GM23338 (cell line): ENCODE measurements at regions not wholly inside any gene's neighbourhood (a gene's known extent, or its start where the extent isn't known, plus 50 kb on each side); places are given as distances from the start of the nearest gene placed in this dataset.

ENCODE experiments used
- ATAC-seq: fragments of 200-7000 bp; cut with Tn5 transposase; 3 replicates; pipeline ENCODE4 v1.9.1; 2020
- DNase-seq: peaks from one replicate; pipeline ENCODE4 v3.0.0-alpha.2; 2015; ENCODE audit warnings: low spot score
- H2AFZ ChIP-seq: fragments of 200-600 bp; sonication (generic); 2 replicates; pipeline ENCODE4 v1.8.0; 2016; ENCODE audit warnings: antibody characterized with exemption, mild to moderate bottlenecking, moderate library complexity
- H3F3A ChIP-seq: fragments of 200-600 bp; sonication (generic); replicated peaks from 2 replicates; pipeline ENCODE4 v1.8.0; 2017; ENCODE audit warnings: antibody characterized with exemption, mixed run types, low read depth
- H3K27ac ChIP-seq: fragments of 200-600 bp; sonication (generic); 2 replicates; pipeline ENCODE4 v1.6.1; 2016; ENCODE audit warnings: low read depth
- H3K27me3 ChIP-seq: fragments of 200-600 bp; sonication (generic); 2 replicates; pipeline ENCODE4 v1.8.0; 2016; ENCODE audit warnings: mild to moderate bottlenecking, mixed run types, moderate library complexity; ENCODE audit not compliant: insufficient read depth
- H3K36me3 ChIP-seq: fragments of 200-600 bp; sonication (generic); 2 replicates; pipeline ENCODE4 v1.8.0; 2016; ENCODE audit warnings: mild to moderate bottlenecking; ENCODE audit not compliant: insufficient read depth
- H3K4me1 ChIP-seq: fragments of 200-600 bp; sonication (generic); 2 replicates; pipeline ENCODE4 v1.8.0; 2016; ENCODE audit warnings: mild to moderate bottlenecking, moderate library complexity; ENCODE audit not compliant: insufficient read depth
- H3K4me2 ChIP-seq: fragments of 200-600 bp; sonication (generic); 2 replicates; pipeline ENCODE4 v1.7.1; 2017; ENCODE audit warnings: mixed run types
- H3K4me3 ChIP-seq: fragments of 200-600 bp; sonication (generic); 2 replicates; pipeline ENCODE4 v1.6.1; 2016; ENCODE audit warnings: mixed run types
- H3K79me2 ChIP-seq: fragments of 200-600 bp; sonication (generic); replicated peaks from 2 replicates; pipeline ENCODE4 v1.8.0; 2017; ENCODE audit warnings: mild to moderate bottlenecking; ENCODE audit not compliant: insufficient read depth
- H3K9me2 ChIP-seq: fragments of 200-600 bp; sonication (generic); 2 replicates; pipeline ENCODE4 v1.8.0; 2017; ENCODE audit not compliant: insufficient read depth
- H4K20me1 ChIP-seq: fragments of 200-600 bp; sonication (generic); replicated peaks from 2 replicates; pipeline ENCODE4 v1.8.0; 2017; ENCODE audit warnings: mild to moderate bottlenecking; ENCODE audit not compliant: insufficient read depth
- H3K27ac Mint-ChIP-seq: 2 replicates; pipeline ENCODE4 v1.8.0; 2020; ENCODE audit warnings: inconsistent platforms, mild to moderate bottlenecking, moderate library complexity, mixed read lengths
- H3K27me3 Mint-ChIP-seq: 3 replicates; pipeline ENCODE4 v1.8.0; 2022; ENCODE audit warnings: low read depth, mild to moderate bottlenecking, moderate library complexity, mixed read lengths, inconsistent platforms; ENCODE audit not compliant: insufficient read depth, poor library complexity
- H3K36me3 Mint-ChIP-seq: 3 replicates; pipeline ENCODE4 v1.8.0; 2021; ENCODE audit warnings: low read depth, mild to moderate bottlenecking, inconsistent platforms, moderate library complexity, mixed read lengths
- H3K4me1 Mint-ChIP-seq: 3 replicates; pipeline ENCODE4 v1.8.0; 2020; ENCODE audit warnings: mild to moderate bottlenecking, inconsistent platforms, mixed read lengths
- H3K4me3 Mint-ChIP-seq: 3 replicates; pipeline ENCODE4 v1.8.0; 2021; ENCODE audit warnings: moderate library complexity, mild to moderate bottlenecking, inconsistent platforms, mixed read lengths
- H3K9me3 Mint-ChIP-seq: 3 replicates; pipeline ENCODE4 v1.8.0; 2020; ENCODE audit warnings: moderate library complexity, mild to moderate bottlenecking, inconsistent platforms, mixed read lengths
- CTCF ChIP-seq, 2 experiments: fragments of 200-600 bp in 1 of 2; sonication (generic) in 1 of 2; conservative IDR thresholded peaks; 2 replicates each; pipeline versions ENCODE4 v1.5.1 to v1.6.1; 2016 to 2017; ENCODE audit warnings: antibody characterized with exemption in 2 of 2, low read depth in 2 of 2, mild to moderate bottlenecking in 2 of 2, moderate library complexity in 1 of 2
- EZH2phosphoT487 ChIP-seq: fragments of 200-600 bp; sonication (generic); IDR thresholded peaks from one replicate; pipeline ENCODE4 v1.8.1; 2018; ENCODE audit warnings: antibody characterized with exemption; ENCODE audit not compliant: unreplicated experiment
- NANOG ChIP-seq: IDR thresholded peaks from 2 replicates; pipeline ENCODE4 v1.6.1; 2016; ENCODE audit warnings: antibody characterized with exemption, borderline replicate concordance
- POLR2AphosphoS5 ChIP-seq: IDR thresholded peaks from 2 replicates; pipeline ENCODE4 v1.6.1; 2016; ENCODE audit warnings: antibody characterized with exemption, low read depth
- REST ChIP-seq: IDR thresholded peaks from one replicate; pipeline ENCODE4 v1.6.1; 2018; ENCODE audit warnings: antibody characterized with exemption; ENCODE audit not compliant: unreplicated experiment
- STAT1 ChIP-seq: IDR thresholded peaks from one replicate; pipeline ENCODE4 v1.6.1; 2016; ENCODE audit warnings: antibody characterized with exemption; ENCODE audit not compliant: unreplicated experiment
- ZNF114 ChIP-seq: fragments of 250-450 bp; sonication (Bioruptor Pico); IDR thresholded peaks from 2 replicates; pipeline ENCODE4 v1.5.0; 2020; ENCODE audit warnings: mild to moderate bottlenecking, moderate library complexity
- ZNF331 ChIP-seq: fragments of 250-450 bp; sonication (Bioruptor Pico); IDR thresholded peaks from 2 replicates; pipeline ENCODE4 v1.5.0; 2020; ENCODE audit warnings: low read depth, mild to moderate bottlenecking, moderate library complexity
- ZNF462 ChIP-seq: fragments of 250-450 bp; sonication (Bioruptor Pico); IDR thresholded peaks from 2 replicates; pipeline ENCODE4 v1.5.0; 2020; ENCODE audit warnings: mild to moderate bottlenecking, moderate library complexity
- TF ChIP-seq, protein P1 (sequence below): IDR thresholded peaks from 2 replicates; pipeline ENCODE4 v1.6.1; 2016; ENCODE audit warnings: antibody characterized with exemption

DNA sequence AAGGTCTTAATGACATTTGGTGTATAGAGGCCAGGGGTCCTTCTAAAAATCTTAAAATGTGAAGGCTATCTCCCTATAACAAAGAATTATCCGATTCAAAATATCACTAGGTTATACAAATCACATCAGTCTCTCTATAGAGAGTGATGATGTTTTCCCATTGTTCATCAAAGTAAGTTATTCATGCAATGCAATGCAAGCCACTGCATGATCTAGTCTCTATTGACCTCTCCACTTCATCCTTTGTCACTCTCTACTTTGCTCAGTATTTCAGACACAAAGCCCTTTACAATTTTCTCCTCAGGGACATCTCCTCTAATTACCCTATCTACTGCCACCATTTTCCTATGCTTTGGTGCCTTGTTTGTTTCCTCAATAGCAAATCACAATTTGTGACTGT, 628.0 kb downstream of the HTR1B start:
- H3K9me3 Mint-ChIP-seq, result no peaks in the 10 kb centered on the region
- Histone ChIP-seq H3K4me2 (no peak overlapping the region), H3K9me2 (no peaks in the 10 kb centered on the region), H3F3A (no peaks in the 10 kb centered on the region), H3K4me3 (no peak overlapping the region), H3K4me1 (peaks cover 7% of the 10 kb centered on the region; the same call in 1 of the 2 replicates), H3K36me3 (no peaks in the 10 kb centered on the region), H3K27me3 (no peaks in the 10 kb centered on the region), H3K27ac (no peak overlapping the region), H3K79me2 (no peaks in the 10 kb centered on the region), H4K20me1 (no peaks in the 10 kb centered on the region), H2AFZ (no peak overlapping the region)
- no peaks in the 10 kb centered on the region for H3K27me3 Mint-ChIP-seq
- no peak for ATAC-seq
- peaks cover 8% of the 10 kb centered on the region; the same call in 2 of the 3 replicates for H3K4me1 Mint-ChIP-seq
- no peak overlapping the region for H3K27ac Mint-ChIP-seq
- DNase-seq, result no peak
- TF ChIP-seq EZH2phosphoT487 (no peak), REST (no peak)
- no peaks in the 10 kb centered on the region for H3K36me3 Mint-ChIP-seq
- no peak overlapping the region for H3K4me3 Mint-ChIP-seq

DNA sequence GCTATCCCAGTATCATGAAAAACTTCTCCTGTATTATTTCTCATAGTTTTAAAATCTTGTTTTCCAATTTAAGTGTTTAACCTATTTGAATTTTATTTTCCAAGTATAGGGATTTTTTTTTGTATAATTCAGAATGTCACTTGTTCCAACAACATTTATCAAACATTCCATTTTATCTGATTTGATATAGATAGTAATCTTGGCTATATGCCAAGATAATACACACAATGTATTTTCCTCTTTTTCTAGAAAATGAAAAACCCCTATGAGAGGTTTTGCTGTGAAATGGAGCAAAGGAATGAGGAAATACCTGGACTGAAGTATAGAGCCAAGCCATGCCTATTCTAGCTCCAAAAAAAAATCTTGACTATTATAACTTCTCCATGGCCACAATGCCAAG, 628.9 kb downstream of the HTR1B start:
- Mint-ChIP-seq H3K4me1 (peaks cover 8% of the 10 kb centered on the region; the same call in 2 of the 3 replicates), H3K27ac (no peak overlapping the region), H3K9me3 (no peaks in the 10 kb centered on the region), H3K27me3 (no peaks in the 10 kb centered on the region), H3K4me3 (no peak overlapping the region), H3K36me3 (no peaks in the 10 kb centered on the region; the same call in 2 of the 3 replicates)
- Histone ChIP-seq H3K4me1 (peaks cover 7% of the 10 kb centered on the region; the same call in 1 of the 2 replicates), H3K36me3 (no peaks in the 10 kb centered on the region), H2AFZ (no peak overlapping the region), H3K4me3 (no peak overlapping the region), H3K27me3 (no peaks in the 10 kb centered on the region), H3K79me2 (no peaks in the 10 kb centered on the region), H4K20me1 (no peaks in the 10 kb centered on the region), H3K4me2 (no peak overlapping the region), H3K9me2 (no peaks in the 10 kb centered on the region), H3K27ac (no peak overlapping the region), H3F3A (no peaks in the 10 kb centered on the region)
- DNase-seq, result no peak
- no peak for ATAC-seq
- no peak for TF ChIP-seq CTCF (conservative IDR thresholded peaks at IDR 0.05; ENCODE audit: low read depth in 2 of 2)
- TF ChIP-seq POLR2AphosphoS5, result no peak
- TF ChIP-seq NANOG, result no peak
- no peak for TF ChIP-seq ZNF114 (CRISPR knock-in tag)
- no peak for TF ChIP-seq ZNF462 (CRISPR knock-in tag)
- TF ChIP-seq, protein P1, sequence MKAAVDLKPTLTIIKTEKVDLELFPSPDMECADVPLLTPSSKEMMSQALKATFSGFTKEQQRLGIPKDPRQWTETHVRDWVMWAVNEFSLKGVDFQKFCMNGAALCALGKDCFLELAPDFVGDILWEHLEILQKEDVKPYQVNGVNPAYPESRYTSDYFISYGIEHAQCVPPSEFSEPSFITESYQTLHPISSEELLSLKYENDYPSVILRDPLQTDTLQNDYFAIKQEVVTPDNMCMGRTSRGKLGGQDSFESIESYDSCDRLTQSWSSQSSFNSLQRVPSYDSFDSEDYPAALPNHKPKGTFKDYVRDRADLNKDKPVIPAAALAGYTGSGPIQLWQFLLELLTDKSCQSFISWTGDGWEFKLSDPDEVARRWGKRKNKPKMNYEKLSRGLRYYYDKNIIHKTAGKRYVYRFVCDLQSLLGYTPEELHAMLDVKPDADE, result no peak
- no peak for TF ChIP-seq STAT1
- no peak for TF ChIP-seq ZNF331 (CRISPR knock-in tag)
